ENCODE measurements at regions not wholly inside any gene's neighbourhood (a gene's known extent, or its start where the extent isn't known, plus 50 kb on each side); places are given as distances from the start of the nearest gene placed in this dataset.
A peak's percentile ranks its signal among the peaks of the same experiment; 100 is the strongest.
"Not testable (repeated sequence)": the region's sequence is repeated elsewhere in the genome, so short reads cannot be mapped to it uniquely, and the experiment has no call there.

- no peak for DNase-seq (ENCODE audit: low read depth, low spot score)
Measured at GRCh38 chr3:40891186-40891585, 308.1 kb upstream of the CTNNB1 start.

- DNase-seq (ENCODE audit: low read depth, low spot score) = no peak
Measured at GRCh38 chr3:40895109-40895508, 304.2 kb upstream of the CTNNB1 start.

GRCh38 chr3:40899286-40899712, 300.0 kb upstream of the CTNNB1 start:
- DNase-seq (ENCODE audit: low read depth, low spot score) = peak; percentile 76

- DNase-seq (ENCODE audit: low read depth, low spot score) = no peak
Measured at GRCh38 chr3:40901298-40901697, 298.0 kb upstream of the CTNNB1 start.

- DNase-seq (ENCODE audit: low read depth, low spot score) = no peak
Measured at GRCh38 chr3:40901796-40902195, 297.5 kb upstream of the CTNNB1 start.

- DNase-seq (ENCODE audit: low read depth, low spot score) = not testable (repeated sequence)
Measured at GRCh38 chr3:40907907-40908465, 291.3 kb upstream of the CTNNB1 start.

- no peak for DNase-seq (ENCODE audit: low read depth, low spot score)
Measured at GRCh38 chr3:40908612-40909011, 290.7 kb upstream of the CTNNB1 start.

GRCh38 chr3:40911264-40911663, 288.0 kb upstream of the CTNNB1 start:
- no peak for DNase-seq (ENCODE audit: low read depth, low spot score)

- DNase-seq (ENCODE audit: low read depth, low spot score) = no peak
Measured at GRCh38 chr3:40911928-40912327, 287.4 kb upstream of the CTNNB1 start.

GRCh38 chr3:40912461-40912860, 286.8 kb upstream of the CTNNB1 start:
- no peak for DNase-seq (ENCODE audit: low read depth, low spot score)

- no peak for DNase-seq (ENCODE audit: low read depth, low spot score)
Measured at GRCh38 chr3:40913192-40913591, 286.1 kb upstream of the CTNNB1 start.

GRCh38 chr3:40913641-40914040, 285.7 kb upstream of the CTNNB1 start:
- no peak for DNase-seq (ENCODE audit: low read depth, low spot score)

GRCh38 chr3:40914475-40914874, 284.8 kb upstream of the CTNNB1 start:
- no peak for DNase-seq (ENCODE audit: low read depth, low spot score)

GRCh38 chr3:40915346-40915865, 283.9 kb upstream of the CTNNB1 start:
- peak; percentile 59 for DNase-seq (ENCODE audit: low read depth, low spot score)

GRCh38 chr3:40920041-40920440, 279.3 kb upstream of the CTNNB1 start:
- DNase-seq (ENCODE audit: low read depth, low spot score) = peak; percentile 88

- no peak for DNase-seq (ENCODE audit: low read depth, low spot score)
Measured at GRCh38 chr3:40921251-40921650, 278.1 kb upstream of the CTNNB1 start.

GRCh38 chr3:40923143-40923542, 276.2 kb upstream of the CTNNB1 start:
- no peak for DNase-seq (ENCODE audit: low read depth, low spot score)

- no peak for DNase-seq (ENCODE audit: low read depth, low spot score)
Measured at GRCh38 chr3:40923651-40924050, 275.7 kb upstream of the CTNNB1 start.

- peak; percentile 49 for DNase-seq (ENCODE audit: low read depth, low spot score)
Measured at GRCh38 chr3:40924559-40925141, 274.7 kb upstream of the CTNNB1 start.

- no peak for DNase-seq (ENCODE audit: low read depth, low spot score)
Measured at GRCh38 chr3:40925231-40925630, 274.1 kb upstream of the CTNNB1 start.

- DNase-seq (ENCODE audit: low read depth, low spot score) = no peak
Measured at GRCh38 chr3:40930131-40930538, 269.2 kb upstream of the CTNNB1 start.

- DNase-seq (ENCODE audit: low read depth, low spot score) = no peak
Measured at GRCh38 chr3:40930756-40931155, 268.5 kb upstream of the CTNNB1 start.

- no peak for DNase-seq (ENCODE audit: low read depth, low spot score)
Measured at GRCh38 chr3:40938591-40938990, 260.7 kb upstream of the CTNNB1 start.

Measured in astrocyte of the hippocampus (primary cell).